ENCODE measurements at regions not wholly inside any gene's neighbourhood (a gene's known extent, or its start where the extent isn't known, plus 50 kb on each side); places are given as distances from the start of the nearest gene placed in this dataset.

GRCh38 chr7:85890244-85890811, 703.5 kb upstream of the SEMA3D start:
- Histone ChIP-seq H3K9ac (ENCODE audit: low read depth in 1 of 2, low read length in 2 of 2) (no peak overlapping the region), H3K4me3 (ENCODE audit: low read depth in 1 of 3, low read length in 3 of 3) (no peak overlapping the region), H3K27me3 (ENCODE audit: control insufficient read depth in 4 of 4, insufficient read depth in 4 of 4, low read length in 3 of 4) (no peaks in the 10 kb centered on the region), H3K9me3 (ENCODE audit: control insufficient read depth in 4 of 4, low read length in 3 of 4) (no peaks in the 10 kb centered on the region), H3K4me1 (ENCODE audit: control insufficient read depth in 4 of 4, insufficient read depth in 4 of 4, low read length in 3 of 4) (no peaks in the 10 kb centered on the region), H3K36me3 (ENCODE audit: control insufficient read depth in 4 of 4, insufficient read depth in 3 of 4, low read depth in 1 of 4, low read length in 3 of 4) (no peaks in the 10 kb centered on the region), H3K27ac (ENCODE audit: low read depth in 1 of 2, low read length in 2 of 2) (no peak overlapping the region)
- DNase-seq (ENCODE audit: low spot score): no peak
- TF ChIP-seq, protein P1, sequence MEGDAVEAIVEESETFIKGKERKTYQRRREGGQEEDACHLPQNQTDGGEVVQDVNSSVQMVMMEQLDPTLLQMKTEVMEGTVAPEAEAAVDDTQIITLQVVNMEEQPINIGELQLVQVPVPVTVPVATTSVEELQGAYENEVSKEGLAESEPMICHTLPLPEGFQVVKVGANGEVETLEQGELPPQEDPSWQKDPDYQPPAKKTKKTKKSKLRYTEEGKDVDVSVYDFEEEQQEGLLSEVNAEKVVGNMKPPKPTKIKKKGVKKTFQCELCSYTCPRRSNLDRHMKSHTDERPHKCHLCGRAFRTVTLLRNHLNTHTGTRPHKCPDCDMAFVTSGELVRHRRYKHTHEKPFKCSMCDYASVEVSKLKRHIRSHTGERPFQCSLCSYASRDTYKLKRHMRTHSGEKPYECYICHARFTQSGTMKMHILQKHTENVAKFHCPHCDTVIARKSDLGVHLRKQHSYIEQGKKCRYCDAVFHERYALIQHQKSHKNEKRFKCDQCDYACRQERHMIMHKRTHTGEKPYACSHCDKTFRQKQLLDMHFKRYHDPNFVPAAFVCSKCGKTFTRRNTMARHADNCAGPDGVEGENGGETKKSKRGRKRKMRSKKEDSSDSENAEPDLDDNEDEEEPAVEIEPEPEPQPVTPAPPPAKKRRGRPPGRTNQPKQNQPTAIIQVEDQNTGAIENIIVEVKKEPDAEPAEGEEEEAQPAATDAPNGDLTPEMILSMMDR (IDR thresholded peaks at IDR 0.05; ENCODE audit: low read depth, low read length, missing input control): peak; percentile 46
- TF ChIP-seq RAD21 (IDR thresholded peaks at IDR 0.05): peak; percentile 81 to 82
- no peak for TF ChIP-seq GABPA (IDR thresholded peaks at IDR 0.05 in 1 of 2, conservative IDR thresholded peaks at IDR 0.05 in 1 of 2)

GRCh38 chr7:85887133-85887532, 700.3 kb upstream of the SEMA3D start:
- no peaks in the 10 kb centered on the region for H3K36me3 ChIP-seq (ENCODE audit: control insufficient read depth in 4 of 4, insufficient read depth in 3 of 4, low read depth in 1 of 4, low read length in 3 of 4)
- no peak for DNase-seq (ENCODE audit: low spot score)
- H3K9me3 ChIP-seq (ENCODE audit: control insufficient read depth in 4 of 4, low read length in 3 of 4): no peaks in the 10 kb centered on the region
- no peak for TF ChIP-seq NR2F2 (IDR thresholded peaks at IDR 0.05)
- TF ChIP-seq, protein P1 (IDR thresholded peaks at IDR 0.05; ENCODE audit: low read depth, low read length, missing input control): no peak
- TF ChIP-seq MAX (IDR thresholded peaks at IDR 0.05): no peak
- no peak for TF ChIP-seq RXRA (IDR thresholded peaks at IDR 0.05)
- no peak for TF ChIP-seq JUND (IDR thresholded peaks at IDR 0.05)
- no peak for TF ChIP-seq EGR1 (IDR thresholded peaks at IDR 0.05; ENCODE audit: low read depth in 2 of 2)
- TF ChIP-seq, protein P2, sequence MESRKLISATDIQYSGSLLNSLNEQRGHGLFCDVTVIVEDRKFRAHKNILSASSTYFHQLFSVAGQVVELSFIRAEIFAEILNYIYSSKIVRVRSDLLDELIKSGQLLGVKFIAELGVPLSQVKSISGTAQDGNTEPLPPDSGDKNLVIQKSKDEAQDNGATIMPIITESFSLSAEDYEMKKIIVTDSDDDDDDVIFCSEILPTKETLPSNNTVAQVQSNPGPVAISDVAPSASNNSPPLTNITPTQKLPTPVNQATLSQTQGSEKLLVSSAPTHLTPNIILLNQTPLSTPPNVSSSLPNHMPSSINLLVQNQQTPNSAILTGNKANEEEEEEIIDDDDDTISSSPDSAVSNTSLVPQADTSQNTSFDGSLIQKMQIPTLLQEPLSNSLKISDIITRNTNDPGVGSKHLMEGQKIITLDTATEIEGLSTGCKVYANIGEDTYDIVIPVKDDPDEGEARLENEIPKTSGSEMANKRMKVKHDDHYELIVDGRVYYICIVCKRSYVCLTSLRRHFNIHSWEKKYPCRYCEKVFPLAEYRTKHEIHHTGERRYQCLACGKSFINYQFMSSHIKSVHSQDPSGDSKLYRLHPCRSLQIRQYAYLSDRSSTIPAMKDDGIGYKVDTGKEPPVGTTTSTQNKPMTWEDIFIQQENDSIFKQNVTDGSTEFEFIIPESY (IDR thresholded peaks at IDR 0.05): no peak
- TF ChIP-seq RAD21 (IDR thresholded peaks at IDR 0.05): no peak
- no peak for TF ChIP-seq GABPA (IDR thresholded peaks at IDR 0.05 in 1 of 2, conservative IDR thresholded peaks at IDR 0.05 in 1 of 2)
- no peak for TF ChIP-seq HNF4A (conservative IDR thresholded peaks at IDR 0.05)
- no peak for TF ChIP-seq SP1 (IDR thresholded peaks at IDR 0.05)
- H3K27me3 ChIP-seq (ENCODE audit: control insufficient read depth in 4 of 4, insufficient read depth in 4 of 4, low read length in 3 of 4): peaks cover 0 to 2% (median 0%) of the 10 kb centered on the region in 4 donors
- H3K4me3 ChIP-seq (ENCODE audit: low read depth in 1 of 3, low read length in 3 of 3): no peak overlapping the region
- H3K9ac ChIP-seq (ENCODE audit: low read depth in 1 of 2, low read length in 2 of 2): no peak overlapping the region
- H3K4me1 ChIP-seq (ENCODE audit: control insufficient read depth in 4 of 4, insufficient read depth in 4 of 4, low read length in 3 of 4): no peaks in the 10 kb centered on the region
- no peak overlapping the region for H3K27ac ChIP-seq (ENCODE audit: low read depth in 1 of 2, low read length in 2 of 2)

Measured in liver (tissue), 7 donors.